ENCODE measurements at regions not wholly inside any gene's neighbourhood (a gene's known extent, or its start where the extent isn't known, plus 50 kb on each side); places are given as distances from the start of the nearest gene placed in this dataset.

GRCh38 chr16:51559901-51560300 lies 408.8 kb upstream of the SALL1 start:
- TF ChIP-seq ZNF114 (CRISPR knock-in tag; IDR thresholded peaks at IDR 0.05) (no peak), CTCF (conservative IDR thresholded peaks at IDR 0.05; ENCODE audit: low read depth in 2 of 2) (no peak), CREB1 (CRISPR knock-in tag; IDR thresholded peaks at IDR 0.05; ENCODE audit: low read depth) (no peak), EZH2 (IDR thresholded peaks at IDR 0.05; ENCODE audit: low read depth, unreplicated experiment) (no peak), POLR2AphosphoS5 (IDR thresholded peaks at IDR 0.05; ENCODE audit: low read depth) (no peak), EZH2phosphoT487 (IDR thresholded peaks at IDR 0.05; ENCODE audit: unreplicated experiment) (no peak)
- TF ChIP-seq, protein P1, sequence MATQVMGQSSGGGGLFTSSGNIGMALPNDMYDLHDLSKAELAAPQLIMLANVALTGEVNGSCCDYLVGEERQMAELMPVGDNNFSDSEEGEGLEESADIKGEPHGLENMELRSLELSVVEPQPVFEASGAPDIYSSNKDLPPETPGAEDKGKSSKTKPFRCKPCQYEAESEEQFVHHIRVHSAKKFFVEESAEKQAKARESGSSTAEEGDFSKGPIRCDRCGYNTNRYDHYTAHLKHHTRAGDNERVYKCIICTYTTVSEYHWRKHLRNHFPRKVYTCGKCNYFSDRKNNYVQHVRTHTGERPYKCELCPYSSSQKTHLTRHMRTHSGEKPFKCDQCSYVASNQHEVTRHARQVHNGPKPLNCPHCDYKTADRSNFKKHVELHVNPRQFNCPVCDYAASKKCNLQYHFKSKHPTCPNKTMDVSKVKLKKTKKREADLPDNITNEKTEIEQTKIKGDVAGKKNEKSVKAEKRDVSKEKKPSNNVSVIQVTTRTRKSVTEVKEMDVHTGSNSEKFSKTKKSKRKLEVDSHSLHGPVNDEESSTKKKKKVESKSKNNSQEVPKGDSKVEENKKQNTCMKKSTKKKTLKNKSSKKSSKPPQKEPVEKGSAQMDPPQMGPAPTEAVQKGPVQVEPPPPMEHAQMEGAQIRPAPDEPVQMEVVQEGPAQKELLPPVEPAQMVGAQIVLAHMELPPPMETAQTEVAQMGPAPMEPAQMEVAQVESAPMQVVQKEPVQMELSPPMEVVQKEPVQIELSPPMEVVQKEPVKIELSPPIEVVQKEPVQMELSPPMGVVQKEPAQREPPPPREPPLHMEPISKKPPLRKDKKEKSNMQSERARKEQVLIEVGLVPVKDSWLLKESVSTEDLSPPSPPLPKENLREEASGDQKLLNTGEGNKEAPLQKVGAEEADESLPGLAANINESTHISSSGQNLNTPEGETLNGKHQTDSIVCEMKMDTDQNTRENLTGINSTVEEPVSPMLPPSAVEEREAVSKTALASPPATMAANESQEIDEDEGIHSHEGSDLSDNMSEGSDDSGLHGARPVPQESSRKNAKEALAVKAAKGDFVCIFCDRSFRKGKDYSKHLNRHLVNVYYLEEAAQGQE (IDR thresholded peaks at IDR 0.05; ENCODE audit: unreplicated experiment): no peak
